ENCODE measurements at regions not wholly inside any gene's neighbourhood (a gene's known extent, or its start where the extent isn't known, plus 50 kb on each side); places are given as distances from the start of the nearest gene placed in this dataset.

DNA sequence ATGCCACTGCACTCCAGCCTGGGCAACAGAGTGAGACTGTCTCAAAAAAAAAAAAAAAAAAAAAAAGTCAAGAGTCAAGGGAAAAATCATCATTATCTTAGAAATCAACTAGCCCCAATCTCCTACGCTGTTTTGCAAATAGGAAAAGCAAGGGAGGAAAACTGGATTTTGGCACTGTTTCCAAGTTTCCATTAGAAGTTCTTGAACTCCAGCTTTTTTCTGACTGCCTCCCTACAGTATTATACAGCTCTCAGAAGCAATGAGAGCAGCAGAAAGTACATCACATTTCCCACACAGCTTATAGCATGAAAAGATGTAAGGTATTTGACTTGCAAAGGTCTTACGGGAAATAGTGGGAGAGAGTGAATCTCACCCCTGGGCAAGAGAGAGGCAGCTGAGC, 127.8 kb downstream of the OSR1 start:
- peaks cover 0 to 24% (median 0%) of the 10 kb centered on the region in 4 donors for H3K27me3 ChIP-seq
- TF ChIP-seq, protein P1, sequence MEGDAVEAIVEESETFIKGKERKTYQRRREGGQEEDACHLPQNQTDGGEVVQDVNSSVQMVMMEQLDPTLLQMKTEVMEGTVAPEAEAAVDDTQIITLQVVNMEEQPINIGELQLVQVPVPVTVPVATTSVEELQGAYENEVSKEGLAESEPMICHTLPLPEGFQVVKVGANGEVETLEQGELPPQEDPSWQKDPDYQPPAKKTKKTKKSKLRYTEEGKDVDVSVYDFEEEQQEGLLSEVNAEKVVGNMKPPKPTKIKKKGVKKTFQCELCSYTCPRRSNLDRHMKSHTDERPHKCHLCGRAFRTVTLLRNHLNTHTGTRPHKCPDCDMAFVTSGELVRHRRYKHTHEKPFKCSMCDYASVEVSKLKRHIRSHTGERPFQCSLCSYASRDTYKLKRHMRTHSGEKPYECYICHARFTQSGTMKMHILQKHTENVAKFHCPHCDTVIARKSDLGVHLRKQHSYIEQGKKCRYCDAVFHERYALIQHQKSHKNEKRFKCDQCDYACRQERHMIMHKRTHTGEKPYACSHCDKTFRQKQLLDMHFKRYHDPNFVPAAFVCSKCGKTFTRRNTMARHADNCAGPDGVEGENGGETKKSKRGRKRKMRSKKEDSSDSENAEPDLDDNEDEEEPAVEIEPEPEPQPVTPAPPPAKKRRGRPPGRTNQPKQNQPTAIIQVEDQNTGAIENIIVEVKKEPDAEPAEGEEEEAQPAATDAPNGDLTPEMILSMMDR (IDR thresholded peaks at IDR 0.05), result no peak
- no peak for TF ChIP-seq POLR2A (IDR thresholded peaks at IDR 0.05)
- intact Hi-C loops (cut with DNase I), result no loop called here
- H3K4me1 ChIP-seq, result peaks cover 0 to 37% (median 11%) of the 10 kb centered on the region in 3 donors
- no peak overlapping the region for H3K27ac ChIP-seq
- no peaks in the 10 kb centered on the region for H3K9me3 ChIP-seq
- DNase-seq, result no peak
- WGBS, 2 donors, result 66 to 87% methylated on average over 2 of the region's 2 CpGs
- H3K36me3 ChIP-seq, result no peaks in the 10 kb centered on the region
- no peak overlapping the region for H3K4me3 ChIP-seq

DNA sequence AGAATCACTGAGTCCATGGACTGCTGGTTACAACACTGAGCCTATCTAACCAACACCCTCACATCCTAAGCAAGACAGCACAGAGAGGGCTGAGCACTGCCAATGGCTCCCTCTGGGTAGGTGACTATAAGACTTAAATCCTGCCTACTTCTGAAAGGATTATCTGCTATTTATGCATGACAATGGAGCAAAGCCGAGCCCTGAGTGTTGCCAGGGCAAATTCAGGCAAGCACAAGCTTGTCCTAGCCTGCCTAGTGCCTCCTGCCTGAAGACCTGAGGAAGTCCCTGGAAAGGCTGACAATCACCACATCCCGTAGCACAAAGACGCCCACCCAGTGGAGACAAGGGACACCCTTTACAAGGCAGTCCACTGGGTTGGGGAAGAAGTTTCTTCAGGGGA, 129.7 kb downstream of the OSR1 start:
- no peak overlapping the region for H3K27ac ChIP-seq
- 67% methylated on average over 2 of the region's 3 CpGs; no CpG with 5 or more reads in 1 of the 2 donors for WGBS, 2 donors

DNA sequence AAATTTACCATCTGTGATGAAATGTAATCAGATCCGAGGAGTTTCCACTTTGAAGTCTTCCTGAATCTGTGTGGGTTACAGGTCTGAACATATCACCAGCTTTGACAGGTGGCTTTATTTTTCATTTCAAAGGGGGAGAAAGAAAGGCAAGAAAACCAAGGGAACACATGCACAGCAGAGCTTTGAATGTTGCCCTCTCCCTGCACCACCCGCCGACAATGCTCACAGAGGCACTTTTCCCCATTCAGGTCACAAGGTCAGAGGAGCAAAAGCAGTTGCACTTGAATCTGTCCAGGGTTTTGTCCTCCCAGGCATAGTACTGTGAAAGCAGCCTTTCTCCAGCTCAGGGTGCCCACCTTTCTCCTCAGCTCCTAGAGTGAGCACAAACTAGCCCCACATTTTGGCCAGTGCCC, 130.2 kb downstream of the OSR1 start:
- peaks cover 0 to 24% (median 0%) of the 10 kb centered on the region in 4 donors for H3K27me3 ChIP-seq
- intact Hi-C loops (cut with DNase I), result no loop called here
- H3K36me3 ChIP-seq, result no peaks in the 10 kb centered on the region
- peaks cover 0 to 19% (median 6%) of the 10 kb centered on the region in 3 donors for H3K4me1 ChIP-seq
- TF ChIP-seq POLR2A (IDR thresholded peaks at IDR 0.05), result no peak
- TF ChIP-seq, protein P1 (IDR thresholded peaks at IDR 0.05), result no peak
- no peak for DNase-seq
- H3K27ac ChIP-seq, result no peak overlapping the region
- WGBS, 2 donors, result 32 to 67% methylated on average over 2 to 3 of the region's 3 CpGs
- no peaks in the 10 kb centered on the region for H3K9me3 ChIP-seq
- H3K4me3 ChIP-seq, result no peak overlapping the region

More for the DNA sequence above, 129.7 kb downstream of the OSR1 start:
- no peaks in the 10 kb centered on the region for H3K9me3 ChIP-seq
- intact Hi-C loops (cut with DNase I), result no loop called here
- TF ChIP-seq, protein P1 (IDR thresholded peaks at IDR 0.05), result no peak
- TF ChIP-seq POLR2A (IDR thresholded peaks at IDR 0.05), result no peak
- no peaks in the 10 kb centered on the region for H3K36me3 ChIP-seq
- peaks cover 0 to 19% (median 6%) of the 10 kb centered on the region in 3 donors for H3K4me1 ChIP-seq
- peaks cover 0 to 24% (median 0%) of the 10 kb centered on the region in 4 donors for H3K27me3 ChIP-seq
- H3K4me3 ChIP-seq, result no peak overlapping the region
- DNase-seq, result no peak

DNA sequence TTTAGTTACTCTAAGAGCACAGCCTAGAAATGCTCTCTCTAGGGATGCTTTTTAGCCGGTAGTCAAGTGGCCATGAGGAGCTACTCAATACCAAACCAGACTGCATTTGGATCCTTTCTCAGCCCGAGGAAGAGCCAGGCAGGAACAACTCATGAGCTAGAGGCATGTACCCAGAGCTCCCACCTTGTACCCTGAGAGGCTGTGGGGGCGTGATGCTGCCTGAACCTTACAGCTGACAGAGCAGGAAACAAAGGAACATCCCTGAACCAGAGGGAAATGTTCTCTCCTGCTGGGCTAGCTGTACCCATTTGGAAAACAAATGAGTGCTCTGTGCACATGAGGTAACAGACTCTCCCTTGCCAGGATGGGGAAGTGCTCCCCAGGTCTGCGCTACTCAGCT, 131.6 kb downstream of the OSR1 start:
- intact Hi-C loops (cut with DNase I), result no loop called here

DNA sequence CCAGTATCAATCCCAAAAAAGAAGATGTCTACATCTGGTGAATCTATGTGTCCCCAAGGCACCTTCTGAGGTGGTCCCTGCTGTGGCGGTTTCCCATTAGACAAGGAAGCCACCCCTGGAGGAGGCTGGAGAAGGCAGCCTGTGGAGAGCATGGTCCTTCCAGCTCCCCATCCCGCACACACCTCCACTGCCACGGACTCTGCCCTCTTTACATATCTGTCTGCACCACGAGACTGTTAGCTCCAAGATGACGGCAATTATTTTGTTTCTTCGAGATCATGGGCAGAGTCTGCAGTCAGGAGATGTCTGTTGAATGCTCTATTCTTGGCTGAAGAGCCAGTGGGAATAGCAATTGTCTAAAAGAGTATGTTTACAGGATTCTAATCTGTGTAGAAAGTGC, 132.0 kb downstream of the OSR1 start:
- Histone ChIP-seq H3K9me3 (no peaks in the 10 kb centered on the region), H3K36me3 (no peaks in the 10 kb centered on the region), H3K27ac (no peak overlapping the region), H3K4me3 (no peak overlapping the region), H3K4me1 (peaks cover 0 to 19% (median 6%) of the 10 kb centered on the region in 3 donors), H3K27me3 (peaks cover 0 to 24% (median 0%) of the 10 kb centered on the region in 4 donors)
- no peak for DNase-seq
- 80 to 87% methylated on average over 5 to 6 of the region's 6 CpGs for WGBS, 2 donors
- intact Hi-C loops (cut with DNase I), result no loop called here
- no peak for TF ChIP-seq POLR2A (IDR thresholded peaks at IDR 0.05)
- TF ChIP-seq, protein P1 (IDR thresholded peaks at IDR 0.05), result no peak

More for the DNA sequence above, 131.6 kb downstream of the OSR1 start:
- Histone ChIP-seq H3K4me1 (peaks cover 0 to 19% (median 6%) of the 10 kb centered on the region in 3 donors), H3K4me3 (no peak overlapping the region), H3K36me3 (no peaks in the 10 kb centered on the region), H3K27me3 (peaks cover 0 to 24% (median 0%) of the 10 kb centered on the region in 4 donors), H3K9me3 (no peaks in the 10 kb centered on the region), H3K27ac (no peak overlapping the region)
- WGBS, 2 donors, result 72 to 88% methylated on average over 3 of the region's 4 CpGs
- no peak for TF ChIP-seq POLR2A (IDR thresholded peaks at IDR 0.05)
- TF ChIP-seq, protein P1 (IDR thresholded peaks at IDR 0.05), result no peak
- no peak for DNase-seq

Data from esophagus squamous epithelium (tissue), 5 donors.